Dermis blood vessel endothelial cell (primary cell): ENCODE measurements at regions not wholly inside any gene's neighbourhood (a gene's known extent, or its start where the extent isn't known, plus 50 kb on each side); places are given as distances from the start of the nearest gene placed in this dataset.

ENCODE experiments used
- DNase-seq: peaks from one replicate; pipeline ENCODE4 v3.0.0; 2010

GRCh38 chr20:4600308-4601014, 85.8 kb upstream of the PRNP start:
- no peak for DNase-seq

- DNase-seq: no peak
These were observed 89.0 kb upstream of the PRNP start for GRCh38 chr20:4597215-4597614.

GRCh38 chr20:4593149-4593525, 93.1 kb upstream of the PRNP start:
- DNase-seq: no peak

- DNase-seq: peak; percentile 73
These were observed 93.7 kb upstream of the PRNP start for GRCh38 chr20:4592316-4593148.

- DNase-seq: no peak
These were observed 94.3 kb upstream of the PRNP start for GRCh38 chr20:4591975-4592315.

GRCh38 chr20:4585758-4586157, 100.5 kb upstream of the PRNP start:
- DNase-seq: no peak

- DNase-seq: no peak
These were observed 101.0 kb upstream of the PRNP start for GRCh38 chr20:4585104-4585753.

- no peak for DNase-seq
These were observed 101.7 kb upstream of the PRNP start for GRCh38 chr20:4584510-4584909.

- DNase-seq: no peak
These were observed 104.4 kb upstream of the PRNP start for GRCh38 chr20:4581838-4582237.

GRCh38 chr20:4578375-4578774, 107.9 kb upstream of the PRNP start:
- no peak for DNase-seq

GRCh38 chr20:4574356-4574690, 111.9 kb upstream of the PRNP start:
- no peak for DNase-seq

GRCh38 chr20:4573564-4574355, 112.5 kb upstream of the PRNP start:
- DNase-seq: peak; percentile 11

GRCh38 chr20:4571759-4572531, 114.3 kb upstream of the PRNP start:
- no peak for DNase-seq

GRCh38 chr20:4569865-4570264, 116.4 kb upstream of the PRNP start:
- no peak for DNase-seq

GRCh38 chr20:4569092-4569491, 117.2 kb upstream of the PRNP start:
- DNase-seq: no peak

- no peak for DNase-seq
These were observed 117.8 kb upstream of the PRNP start for GRCh38 chr20:4568361-4568959.

- DNase-seq: no peak
These were observed 119.1 kb upstream of the PRNP start for GRCh38 chr20:4567170-4567569.

GRCh38 chr20:4563534-4563933, 122.7 kb upstream of the PRNP start:
- peak; percentile 84 for DNase-seq

- no peak for DNase-seq
These were observed 123.2 kb upstream of the PRNP start for GRCh38 chr20:4563031-4563430.

- no peak for DNase-seq
These were observed 125.6 kb upstream of the PRNP start for GRCh38 chr20:4560667-4561066.

GRCh38 chr20:4559906-4560305, 126.3 kb upstream of the PRNP start:
- no peak for DNase-seq

GRCh38 chr20:4559106-4559505, 127.2 kb upstream of the PRNP start:
- no peak for DNase-seq
